SK-N-SH (cell line): ENCODE measurements at regions not wholly inside any gene's neighbourhood (a gene's known extent, or its start where the extent isn't known, plus 50 kb on each side); places are given as distances from the start of the nearest gene placed in this dataset.

Experiments used
- CTCF ChIA-PET: fragments of 300-600, 350-600 bp; formaldehyde crosslinking; extraction: SDS; loops from one replicate; lab custom pipeline; 2021; lab: Yijun Ruan, JAX
- POLR2A ChIA-PET: fragments of 350-600 bp; sonication (Branson Sonifier 250); formaldehyde crosslinking; extraction: SDS; loops from one replicate; lab custom pipeline; 2020; ENCODE audit warnings: antibody characterized with exemption, inconsistent platforms; lab: Yijun Ruan, JAX
- DNase-seq: peaks from one replicate; pipeline ENCODE4 v3.0.0; 2012
- H2AFZ ChIP-seq: fragments of 200-600 bp; sonication (generic); 2 replicates; pipeline ENCODE4 v1.8.1; 2016; ENCODE audit warnings: antibody characterized with exemption, mild to moderate bottlenecking, low read depth
- H3F3A ChIP-seq: fragments of 200-600 bp; sonication (generic); replicated peaks from 2 replicates; pipeline ENCODE3; 2016; ENCODE audit warnings: antibody characterized with exemption, mild to moderate bottlenecking; ENCODE audit not compliant: insufficient read depth
- H3K27ac ChIP-seq, 2 experiments: fragments of 200-500 bp in 1 of 2; fragments of 200-600 bp in 1 of 2; sonication (Bioruptor generic) in 1 of 2; sonication (generic), shearing (Covaris generic) in 1 of 2; 2 replicates each; pipeline versions ENCODE4 v1.5.1 to v1.6.1; 2014 to 2016; ENCODE audit warnings: low read depth in 2 of 2, inconsistent platforms in 1 of 2, low read length in 1 of 2, mild to moderate bottlenecking in 1 of 2, mixed read lengths in 1 of 2
- H3K27me3 ChIP-seq: fragments of 200-600 bp; sonication (generic), shearing (Covaris generic); 2 replicates; pipeline ENCODE4 v1.6.1; 2016; ENCODE audit warnings: mixed run types; ENCODE audit not compliant: insufficient read depth
- H3K36me3 ChIP-seq, 2 experiments: fragments of 200-500 bp in 1 of 2; fragments of 200-600 bp in 1 of 2; sonication (Bioruptor generic) in 1 of 2; sonication (generic) in 1 of 2; replicated peaks in 1 of 2; 2 replicates each; pipeline versions ENCODE3 to v1.5.1; 2014 to 2016; ENCODE audit warnings: low read length in 1 of 2, mild to moderate bottlenecking in 1 of 2; ENCODE audit not compliant: insufficient read depth in 2 of 2, control insufficient read depth in 1 of 2
- H3K4me1 ChIP-seq, 2 experiments: fragments of 200-500 bp in 1 of 2; fragments of 200-600 bp in 1 of 2; sonication (Bioruptor generic) in 1 of 2; sonication (generic), shearing (Covaris generic) in 1 of 2; 2 replicates each; pipeline versions ENCODE4 v1.5.1 to v1.6.1; 2014 to 2016; ENCODE audit warnings: low read depth in 1 of 2, low read length in 1 of 2, mixed run types in 1 of 2; ENCODE audit not compliant: insufficient read depth in 2 of 2, control insufficient read depth in 1 of 2
- H3K4me2 ChIP-seq: fragments of 200-600 bp; sonication (generic), shearing (Covaris generic); 2 replicates; pipeline ENCODE4 v1.6.1; 2017; ENCODE audit warnings: mixed run types
- H3K4me3 ChIP-seq, 2 experiments: fragments of 200-500 bp in 1 of 2; fragments of 200-600 bp in 1 of 2; sonication (Bioruptor generic) in 1 of 2; sonication (generic), shearing (Covaris generic) in 1 of 2; 2 replicates each; pipeline versions ENCODE4 v1.5.1 to v1.8.1; 2014 to 2016; ENCODE audit warnings: low read depth in 2 of 2, inconsistent platforms in 1 of 2, low read length in 1 of 2, mild to moderate bottlenecking in 1 of 2, mixed read lengths in 1 of 2, moderate library complexity in 1 of 2
- H3K79me2 ChIP-seq: fragments of 200-600 bp; sonication (generic); 2 replicates; pipeline ENCODE4 v1.8.1; 2017; ENCODE audit warnings: mild to moderate bottlenecking; ENCODE audit not compliant: insufficient read depth
- H3K9ac ChIP-seq: fragments of 200-600 bp; sonication (generic); 2 replicates; pipeline ENCODE4 v1.6.1; 2017; ENCODE audit warnings: mixed run types
- H3K9me2 ChIP-seq: fragments of 200-600 bp; sonication (generic); 2 replicates; pipeline ENCODE4 v1.6.1; 2017; ENCODE audit warnings: mixed run types
- H3K9me3 ChIP-seq: fragments of 200-600 bp; sonication (generic); 2 replicates; pipeline ENCODE4 v1.6.1; 2017; ENCODE audit warnings: mixed run types, mild to moderate bottlenecking, moderate library complexity
- H4K20me1 ChIP-seq: fragments of 200-600 bp; sonication (generic); 2 replicates; pipeline ENCODE4 v1.6.1; 2017; ENCODE audit warnings: mild to moderate bottlenecking, mixed run types; ENCODE audit not compliant: insufficient read depth
- CHD2 ChIP-seq: fragments of 150-350 bp; IDR thresholded peaks from 2 replicates; pipeline ENCODE4 v1.6.1; 2018; ENCODE audit warnings: low read length; ENCODE audit not compliant: partially characterized antibody
- ELF1 ChIP-seq: IDR thresholded peaks from 2 replicates; pipeline ENCODE4 v1.4.0; 2012
- EP300 ChIP-seq, 2 experiments: IDR thresholded peaks; 2 replicates each; pipeline versions ENCODE4 v1.4.0 to v1.6.1; 2012; ENCODE audit warnings: borderline replicate concordance in 1 of 2, low read depth in 1 of 2, low read length in 1 of 2
- FOSL2 ChIP-seq: IDR thresholded peaks from 2 replicates; pipeline ENCODE4 v1.4.0; 2012; ENCODE audit warnings: low read depth, mild to moderate bottlenecking, moderate library complexity, borderline replicate concordance
- FOXJ3 ChIP-seq: sonication (generic); formaldehyde crosslinking; IDR thresholded peaks from 2 replicates; pipeline ENCODE4 v1.5.1; 2020; ENCODE audit warnings: mild to moderate bottlenecking, missing genetic modification reagents
- GABPA ChIP-seq: IDR thresholded peaks from 2 replicates; pipeline ENCODE4 v1.4.0; 2012; ENCODE audit warnings: low read depth, mild to moderate bottlenecking
- GATA2 ChIP-seq: sonication (generic); formaldehyde crosslinking; IDR thresholded peaks from 2 replicates; pipeline ENCODE4 v1.5.0; 2020; ENCODE audit warnings: mild to moderate bottlenecking, missing genetic modification reagents
- IRF3 ChIP-seq: fragments of 150-350 bp; IDR thresholded peaks from 2 replicates; pipeline ENCODE4 v1.6.1; 2016; ENCODE audit warnings: mild to moderate bottlenecking, low read depth, low read length
- JUND ChIP-seq: IDR thresholded peaks from 2 replicates; pipeline ENCODE4 v1.4.0; 2012
- NRF1 ChIP-seq: IDR thresholded peaks from 2 replicates; pipeline ENCODE4 v1.6.1; 2012; ENCODE audit warnings: low read depth, mild to moderate bottlenecking, low read length
- POLR2AphosphoS5 ChIP-seq: IDR thresholded peaks from 2 replicates; pipeline ENCODE4 v1.6.1; 2012; ENCODE audit warnings: low read depth, low read length
- RAD21 ChIP-seq: IDR thresholded peaks from 2 replicates; pipeline ENCODE4 v1.6.1; 2012; ENCODE audit warnings: mild to moderate bottlenecking, low read length
- SIN3A ChIP-seq: IDR thresholded peaks from 2 replicates; pipeline ENCODE4 v1.6.1; 2012; ENCODE audit warnings: low read depth, mild to moderate bottlenecking, low read length, moderate library complexity, borderline replicate concordance
- SMC3 ChIP-seq: IDR thresholded peaks from 2 replicates; pipeline ENCODE4 v1.6.1; 2012; ENCODE audit warnings: low read depth, low read length, improper control_type of control experiment
- TCF12 ChIP-seq: IDR thresholded peaks from 2 replicates; pipeline ENCODE4 v1.4.0; 2012
- TEAD4 ChIP-seq: IDR thresholded peaks from 2 replicates; pipeline ENCODE4 v1.4.0; 2012; ENCODE audit warnings: mild to moderate bottlenecking, borderline replicate concordance; ENCODE audit not compliant: insufficient read depth
- USF2 ChIP-seq: fragments of 150-350 bp; IDR thresholded peaks from 2 replicates; pipeline ENCODE4 v1.6.1; 2017; ENCODE audit warnings: antibody characterized with exemption, low read length, low read depth, borderline replicate concordance
- YY1 ChIP-seq: IDR thresholded peaks from 2 replicates; pipeline ENCODE4 v1.4.0; 2012; ENCODE audit warnings: low read depth, mild to moderate bottlenecking
- WGBS: methylation state at CpG from one replicate; pipeline ENCODE4 v1.1.6; 2017; ENCODE audit warnings: low lambda C conversion rate; 5-methylcytosine and 5-hydroxymethylcytosine counted together
- TF ChIP-seq, protein P1 (sequence below): fragments of 200-600 bp; sonication (generic); IDR thresholded peaks from 2 replicates; pipeline ENCODE4 v1.6.1; 2017; ENCODE audit warnings: antibody characterized with exemption, mild to moderate bottlenecking, moderate library complexity

DNA sequence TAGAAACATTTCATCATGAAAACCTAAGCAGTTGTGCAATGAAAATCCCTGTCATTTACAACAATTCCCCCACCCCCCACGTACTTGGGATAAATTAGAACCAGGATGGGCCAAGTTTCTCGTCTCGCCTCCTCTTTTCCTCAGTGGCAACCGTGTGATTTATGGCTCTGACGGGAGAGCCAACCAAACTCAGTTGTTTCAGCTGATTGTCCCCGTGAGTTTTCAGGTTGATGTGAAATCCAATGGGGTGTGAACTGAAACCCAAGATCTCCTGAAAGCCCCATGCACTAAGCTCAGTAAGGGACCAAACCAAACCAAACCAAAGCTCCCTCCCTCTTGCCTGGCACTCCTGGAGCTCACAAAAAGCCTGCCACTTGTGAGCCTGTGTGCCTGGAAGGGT, 138.7 kb upstream of the SLC24A2 start (continued):
- TF ChIP-seq GATA2 (CRISPR knock-in tag) (no peak), FOSL2 (no peak), IRF3 (no peak)

- no peak overlapping the region for H3K9ac ChIP-seq
- no peak overlapping the region; a peak in 1 of 4 replicates for H3K4me3 ChIP-seq
- POLR2A ChIA-PET = no interaction called here
- no peak overlapping the region for H3K27ac ChIP-seq
- no peak overlapping the region for H3K4me2 ChIP-seq
- H3K27me3 ChIP-seq = no peaks in the 10 kb centered on the region; the same call in 1 of the 2 replicates
- peaks cover 0 to 6% of the 10 kb centered on the region in 2 experiments; a peak in 2 of 4 replicates for H3K4me1 ChIP-seq
- 81% methylated on average over 7 of the region's 7 CpGs for WGBS
- H3F3A ChIP-seq = peaks cover 4% of the 10 kb centered on the region
- no peak overlapping the region for H2AFZ ChIP-seq
- H3K36me3 ChIP-seq = no peaks in the 10 kb centered on the region
- TF ChIP-seq TEAD4 (no peak), POLR2AphosphoS5 (no peak), RAD21 (no peak), GABPA (no peak), EP300 (IDR thresholded peaks at IDR 0.05; ENCODE audit: borderline replicate concordance in 1 of 2, low read depth in 1 of 2, low read length in 1 of 2) (no peak), TCF12 (no peak), JUND (no peak), ELF1 (no peak), SIN3A (no peak), CHD2 (no peak), NRF1 (no peak), GATA2 (CRISPR knock-in tag) (no peak), USF2 (no peak), YY1 (no peak), SMC3 (no peak), FOXJ3 (CRISPR knock-in tag) (no peak)
- TF ChIP-seq, protein P1, sequence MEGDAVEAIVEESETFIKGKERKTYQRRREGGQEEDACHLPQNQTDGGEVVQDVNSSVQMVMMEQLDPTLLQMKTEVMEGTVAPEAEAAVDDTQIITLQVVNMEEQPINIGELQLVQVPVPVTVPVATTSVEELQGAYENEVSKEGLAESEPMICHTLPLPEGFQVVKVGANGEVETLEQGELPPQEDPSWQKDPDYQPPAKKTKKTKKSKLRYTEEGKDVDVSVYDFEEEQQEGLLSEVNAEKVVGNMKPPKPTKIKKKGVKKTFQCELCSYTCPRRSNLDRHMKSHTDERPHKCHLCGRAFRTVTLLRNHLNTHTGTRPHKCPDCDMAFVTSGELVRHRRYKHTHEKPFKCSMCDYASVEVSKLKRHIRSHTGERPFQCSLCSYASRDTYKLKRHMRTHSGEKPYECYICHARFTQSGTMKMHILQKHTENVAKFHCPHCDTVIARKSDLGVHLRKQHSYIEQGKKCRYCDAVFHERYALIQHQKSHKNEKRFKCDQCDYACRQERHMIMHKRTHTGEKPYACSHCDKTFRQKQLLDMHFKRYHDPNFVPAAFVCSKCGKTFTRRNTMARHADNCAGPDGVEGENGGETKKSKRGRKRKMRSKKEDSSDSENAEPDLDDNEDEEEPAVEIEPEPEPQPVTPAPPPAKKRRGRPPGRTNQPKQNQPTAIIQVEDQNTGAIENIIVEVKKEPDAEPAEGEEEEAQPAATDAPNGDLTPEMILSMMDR = no peak
- H3K79me2 ChIP-seq = no peaks in the 10 kb centered on the region
- H3K9me2 ChIP-seq = no peaks in the 10 kb centered on the region
- DNase-seq = no peak
- H4K20me1 ChIP-seq = no peaks in the 10 kb centered on the region
- CTCF ChIA-PET = interaction anchor here (0.5 to 4.1 kb wide), 16 partner anchors 9 to 1184 kb away, joined by 3 to 18 read pairs (median 4); no protein-coding TSS in a partner anchor
- H3K9me3 ChIP-seq = no peaks in the 10 kb centered on the region
Observed at GRCh38 chr9:19926774-19927173, 137.9 kb upstream of the SLC24A2 start.
